GM23248 (cell line): ENCODE measurements at regions not wholly inside any gene's neighbourhood (a gene's known extent, or its start where the extent isn't known, plus 50 kb on each side); places are given as distances from the start of the nearest gene placed in this dataset.

Source experiments
- DNase-seq: peaks from one replicate; pipeline ENCODE4 v3.0.0-alpha.2; 2015
- H2AFZ ChIP-seq: fragments of 200-600 bp; sonication (generic); 2 replicates; pipeline ENCODE4 v1.6.1; 2016; ENCODE audit warnings: antibody characterized with exemption
- H3F3A ChIP-seq: fragments of 200-600 bp; sonication (generic); 2 replicates; pipeline ENCODE4 v1.6.1; 2016; ENCODE audit warnings: mild to moderate bottlenecking, antibody characterized with exemption, mixed run types; ENCODE audit not compliant: insufficient read depth
- H3K27ac ChIP-seq: fragments of 200-600 bp; sonication (generic); 2 replicates; pipeline ENCODE4 v1.5.1; 2016; ENCODE audit warnings: mild to moderate bottlenecking
- H3K27me3 ChIP-seq: fragments of 200-600 bp; sonication (generic); replicated peaks from 2 replicates; pipeline ENCODE4 v1.6.1; 2016; ENCODE audit warnings: mild to moderate bottlenecking; ENCODE audit not compliant: insufficient read depth
- H3K36me3 ChIP-seq: fragments of 200-600 bp; sonication (generic); 2 replicates; pipeline ENCODE4 v1.6.1; 2016; ENCODE audit warnings: low read depth, mild to moderate bottlenecking
- H3K4me1 ChIP-seq: fragments of 200-600 bp; sonication (generic); 2 replicates; pipeline ENCODE4 v1.6.1; 2016; ENCODE audit warnings: mild to moderate bottlenecking; ENCODE audit not compliant: insufficient read depth
- H3K4me2 ChIP-seq: fragments of 200-600 bp; sonication (generic); one replicate; pipeline ENCODE4 v1.6.1; 2016; ENCODE audit warnings: mild to moderate bottlenecking; ENCODE audit not compliant: unreplicated experiment
- H3K4me3 ChIP-seq: fragments of 200-600 bp; sonication (generic); 2 replicates; pipeline ENCODE4 v1.5.1; 2016; ENCODE audit warnings: mild to moderate bottlenecking
- H3K79me2 ChIP-seq: fragments of 200-600 bp; sonication (generic); 2 replicates; pipeline ENCODE4 v1.6.1; 2016; ENCODE audit warnings: mild to moderate bottlenecking; ENCODE audit not compliant: insufficient read depth
- H3K9ac ChIP-seq: fragments of 200-600 bp; sonication (generic); 2 replicates; pipeline ENCODE4 v1.6.1; 2016; ENCODE audit warnings: mild to moderate bottlenecking
- H3K9me2 ChIP-seq: fragments of 200-600 bp; sonication (generic); 2 replicates; pipeline ENCODE4 v1.6.1; 2016; ENCODE audit warnings: mixed run types, mild to moderate bottlenecking, moderate library complexity; ENCODE audit not compliant: insufficient read depth
- H3K9me3 ChIP-seq: fragments of 200-600 bp; sonication (generic); one replicate; pipeline ENCODE4 v1.6.1; 2017; ENCODE audit warnings: low read depth
- H4K20me1 ChIP-seq: fragments of 200-600 bp; sonication (generic); 2 replicates; pipeline ENCODE4 v1.6.0; 2016; ENCODE audit not compliant: insufficient read depth
- EZH2 ChIP-seq: fragments of 200-600 bp; sonication (generic); IDR thresholded peaks from 2 replicates; pipeline ENCODE4 v1.6.1; 2018; ENCODE audit warnings: antibody characterized with exemption, mild to moderate bottlenecking; ENCODE audit not compliant: insufficient read depth, poor library complexity, severe bottlenecking
- EZH2phosphoT487 ChIP-seq: fragments of 200-600 bp; sonication (generic); IDR thresholded peaks from 2 replicates; pipeline ENCODE4 v1.6.1; 2018; ENCODE audit warnings: antibody characterized with exemption, moderate library complexity, mild to moderate bottlenecking, low read depth; ENCODE audit not compliant: insufficient read depth
- WGBS, 2 experiments: methylation state at CpG; one replicate each; pipeline ENCODE4 v1.1.6; 2015 to 2017; ENCODE audit warnings: low lambda C conversion rate in 2 of 2, low coverage in 1 of 2; ENCODE audit errors: missing lambda C conversion rate in 2 of 2; 5-methylcytosine and 5-hydroxymethylcytosine counted together
- in situ Hi-C: fragments of 300-500 bp; cut with MboI; formaldehyde crosslinking; loops from 2 replicates; pipeline ENCODE4 v1.15.0; 2020

- DNase-seq: no peak
- H4K20me1 ChIP-seq: peaks cover 27% of the 10 kb centered on the region; the same call in 1 of the 2 replicates
- H3K9me2 ChIP-seq: no peaks in the 10 kb centered on the region
- H3K27ac ChIP-seq: no peak overlapping the region
- peaks cover 42% of the 10 kb centered on the region for H3F3A ChIP-seq
- H3K9me3 ChIP-seq: no peaks in the 10 kb centered on the region
- no peak overlapping the region for H3K4me3 ChIP-seq
- TF ChIP-seq EZH2phosphoT487 (no peak), EZH2 (no peak)
- no peaks in the 10 kb centered on the region for H3K36me3 ChIP-seq
- H3K27me3 ChIP-seq: no peaks in the 10 kb centered on the region
- H3K4me1 ChIP-seq: peaks cover 31% of the 10 kb centered on the region
- no peak overlapping the region for H3K9ac ChIP-seq
- in situ Hi-C loops: no loop called here
- H3K4me2 ChIP-seq: no peak overlapping the region
- H3K79me2 ChIP-seq: peaks cover 88% of the 10 kb centered on the region
- WGBS, 2 experiments: 75 to 81% methylated on average over 7 of the region's 7 CpGs
- H2AFZ ChIP-seq: no peak overlapping the region
Measured at GRCh38 chr17:77480199-77480508, 339.4 kb downstream of the SEC14L1 start.

GRCh38 chr17:77480509-77481215 is 339.9 kb downstream of the SEC14L1 start:
- Histone ChIP-seq H3K4me2 (no peak overlapping the region), H3K9me2 (no peaks in the 10 kb centered on the region), H3F3A (peaks cover 41% of the 10 kb centered on the region), H3K79me2 (peaks cover 88% of the 10 kb centered on the region), H3K36me3 (no peaks in the 10 kb centered on the region), H3K27me3 (no peaks in the 10 kb centered on the region), H3K9me3 (no peaks in the 10 kb centered on the region), H3K9ac (no peak overlapping the region), H3K4me3 (no peak overlapping the region), H4K20me1 (peaks cover 22% of the 10 kb centered on the region; the same call in 1 of the 2 replicates), H3K27ac (no peak overlapping the region), H2AFZ (no peak overlapping the region), H3K4me1 (peaks cover 26% of the 10 kb centered on the region)
- 84 to 86% methylated on average over 21 to 24 of the region's 25 CpGs for WGBS, 2 experiments
- no peak for DNase-seq
- TF ChIP-seq EZH2phosphoT487: no peak
- TF ChIP-seq EZH2: no peak
- in situ Hi-C loops: no loop called here

- Histone ChIP-seq H2AFZ (no peak overlapping the region), H3K4me3 (no peak overlapping the region), H3K9ac (no peak overlapping the region), H3F3A (peaks cover 31% of the 10 kb centered on the region), H3K4me1 (peaks cover 16% of the 10 kb centered on the region), H3K4me2 (no peak overlapping the region), H4K20me1 (peaks cover 13% of the 10 kb centered on the region; the same call in 1 of the 2 replicates), H3K9me2 (no peaks in the 10 kb centered on the region), H3K36me3 (no peaks in the 10 kb centered on the region), H3K79me2 (peaks cover 88% of the 10 kb centered on the region), H3K27me3 (no peaks in the 10 kb centered on the region), H3K27ac (no peak overlapping the region), H3K9me3 (no peaks in the 10 kb centered on the region)
- TF ChIP-seq EZH2phosphoT487 (no peak), EZH2 (no peak)
- WGBS, 2 experiments: 95 to 96% methylated on average over 33 to 35 of the region's 35 CpGs
- DNase-seq: no peak
- in situ Hi-C loops: no loop called here
Measured at GRCh38 chr17:77481476-77482374, 341.0 kb downstream of the SEC14L1 start.

GRCh38 chr17:77482375-77483127 is 341.8 kb downstream of the SEC14L1 start:
- Histone ChIP-seq H3K4me1 (peaks cover 10% of the 10 kb centered on the region), H3K36me3 (no peaks in the 10 kb centered on the region; the same call in 1 of the 2 replicates), H4K20me1 (peaks cover 13% of the 10 kb centered on the region; the same call in 1 of the 2 replicates), H3F3A (peaks cover 26% of the 10 kb centered on the region), H3K27ac (no peak overlapping the region), H2AFZ (no peak overlapping the region), H3K27me3 (no peaks in the 10 kb centered on the region), H3K4me2 (no peak overlapping the region), H3K4me3 (no peak overlapping the region), H3K9me2 (no peaks in the 10 kb centered on the region), H3K9ac (no peak overlapping the region), H3K79me2 (peaks cover 93% of the 10 kb centered on the region), H3K9me3 (no peaks in the 10 kb centered on the region)
- DNase-seq: no peak
- 77 to 79% methylated on average over 22 to 23 of the region's 25 CpGs for WGBS, 2 experiments
- in situ Hi-C loops: no loop called here
- TF ChIP-seq EZH2 (no peak), EZH2phosphoT487 (no peak)
